HEK293T (cell line): ENCODE measurements at regions not wholly inside any gene's neighbourhood (a gene's known extent, or its start where the extent isn't known, plus 50 kb on each side); places are given as distances from the start of the nearest gene placed in this dataset.

Experiments
- ARNT ChIP-seq: fragments of 450-650 bp; IDR thresholded peaks from 2 replicates; pipeline ENCODE4 v1.6.1; 2017; ENCODE audit warnings: mild to moderate bottlenecking
- ELF4 ChIP-seq: fragments of 450-650 bp; IDR thresholded peaks from 2 replicates; pipeline ENCODE4 v1.6.1; 2017; ENCODE audit warnings: antibody characterized with exemption
- SUZ12 ChIP-seq: fragments of 450-650 bp; IDR thresholded peaks from 2 replicates; pipeline ENCODE4 v1.6.1; 2016; ENCODE audit warnings: mild to moderate bottlenecking

DNA sequence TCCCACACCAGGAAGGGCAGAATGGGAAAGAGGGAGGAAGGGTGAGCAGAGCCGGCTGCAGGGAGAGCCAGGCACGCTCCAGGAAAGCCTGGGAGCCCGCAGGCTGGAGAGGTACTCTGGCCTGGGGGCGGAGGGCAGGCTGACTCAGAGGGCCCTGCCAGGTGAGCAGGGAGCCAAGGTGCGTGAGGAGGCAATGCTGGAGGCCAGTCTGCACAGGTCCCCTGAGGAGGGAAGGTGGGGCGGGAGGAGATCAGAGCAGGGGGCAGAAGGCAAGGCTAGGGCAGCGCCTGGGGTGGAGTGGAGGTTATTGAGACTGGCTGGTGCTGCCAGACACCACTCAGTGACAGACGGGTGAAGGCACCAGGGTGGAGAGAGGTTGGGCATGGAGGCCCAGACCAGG, 385.0 kb downstream of the BCL11B start:
- TF ChIP-seq ELF4, result no peak
- no peak for TF ChIP-seq ARNT
- no peak for TF ChIP-seq SUZ12
